Activated CD4-positive, alpha-beta T cell treated with anti-CD3 and anti-CD28 coated beads, Interleukin-2, amount 10 ng/mL, durations not matched to agents 24 days and 14 days (primary cell): ENCODE measurements at regions not wholly inside any gene's neighbourhood (a gene's known extent, or its start where the extent isn't known, plus 50 kb on each side); places are given as distances from the start of the nearest gene placed in this dataset.

Source experiments
- DNase-seq: peaks from one replicate; pipeline ENCODE4 v3.0.0; 2022
- H3K27ac Mint-ChIP-seq: one replicate; pipeline ENCODE4 v1.8.0; 2022; ENCODE audit warnings: mild to moderate bottlenecking, mixed read lengths
- H3K27me3 Mint-ChIP-seq: one replicate; pipeline ENCODE4 v1.8.0; 2022; ENCODE audit warnings: mixed read lengths
- H3K36me3 Mint-ChIP-seq: one replicate; pipeline ENCODE4 v1.8.0; 2022; ENCODE audit warnings: low read depth, mild to moderate bottlenecking, mixed read lengths
- H3K4me1 Mint-ChIP-seq: one replicate; pipeline ENCODE4 v1.8.0; 2021; ENCODE audit warnings: mixed read lengths
- H3K4me3 Mint-ChIP-seq: one replicate; pipeline ENCODE4 v1.8.0; 2022; ENCODE audit warnings: mild to moderate bottlenecking, moderate library complexity, mixed read lengths
- H3K9me3 Mint-ChIP-seq: one replicate; pipeline ENCODE4 v1.8.0; 2021; ENCODE audit warnings: mixed read lengths
- intact Hi-C: fragments of 100-400 bp; cut with micrococcal nuclease; formaldehyde crosslinking; loops from one replicate; pipeline ENCODE4 v1.15.1; 2023

GRCh38 chr15:29622637-29623036, 199.6 kb downstream of the TJP1 start:
- Mint-ChIP-seq H3K4me1 (no peaks in the 10 kb centered on the region), H3K27ac (no peak overlapping the region), H3K9me3 (no peaks in the 10 kb centered on the region), H3K36me3 (no peaks in the 10 kb centered on the region), H3K27me3 (no peaks in the 10 kb centered on the region), H3K4me3 (no peak overlapping the region)
- no peak for DNase-seq
- intact Hi-C loops: no loop called here

- no peak for DNase-seq
- intact Hi-C loops: no loop called here
- no peaks in the 10 kb centered on the region for H3K36me3 Mint-ChIP-seq
- H3K4me1 Mint-ChIP-seq: no peaks in the 10 kb centered on the region
- H3K27me3 Mint-ChIP-seq: no peaks in the 10 kb centered on the region
- no peak overlapping the region for H3K27ac Mint-ChIP-seq
- H3K9me3 Mint-ChIP-seq: no peaks in the 10 kb centered on the region
- H3K4me3 Mint-ChIP-seq: no peak overlapping the region
Measured at GRCh38 chr15:29621616-29622015, 200.7 kb downstream of the TJP1 start.

- Mint-ChIP-seq H3K27ac (no peak overlapping the region), H3K9me3 (no peaks in the 10 kb centered on the region), H3K36me3 (no peaks in the 10 kb centered on the region), H3K27me3 (no peaks in the 10 kb centered on the region), H3K4me1 (no peaks in the 10 kb centered on the region), H3K4me3 (no peak overlapping the region)
- DNase-seq: no peak
- intact Hi-C loops: no loop called here
Measured at GRCh38 chr15:29618586-29618985, 203.7 kb downstream of the TJP1 start.

GRCh38 chr15:29616512-29616911, 205.8 kb downstream of the TJP1 start:
- no peak for DNase-seq
- Mint-ChIP-seq H3K4me1 (no peaks in the 10 kb centered on the region), H3K27me3 (no peaks in the 10 kb centered on the region), H3K4me3 (no peak overlapping the region), H3K36me3 (no peaks in the 10 kb centered on the region), H3K27ac (no peak overlapping the region), H3K9me3 (no peaks in the 10 kb centered on the region)
- intact Hi-C loops: no loop called here

- Mint-ChIP-seq H3K27me3 (no peaks in the 10 kb centered on the region), H3K4me3 (no peak overlapping the region), H3K4me1 (no peaks in the 10 kb centered on the region), H3K27ac (no peak overlapping the region), H3K9me3 (no peaks in the 10 kb centered on the region), H3K36me3 (no peaks in the 10 kb centered on the region)
- no peak for DNase-seq
- intact Hi-C loops: no loop called here
Measured at GRCh38 chr15:29615791-29616190, 206.5 kb downstream of the TJP1 start.

GRCh38 chr15:29613951-29614382, 208.3 kb downstream of the TJP1 start:
- intact Hi-C loops: no loop called here
- Mint-ChIP-seq H3K9me3 (no peaks in the 10 kb centered on the region), H3K27me3 (no peaks in the 10 kb centered on the region), H3K4me3 (no peak overlapping the region), H3K27ac (no peak overlapping the region), H3K4me1 (no peaks in the 10 kb centered on the region), H3K36me3 (no peaks in the 10 kb centered on the region)
- no peak for DNase-seq

- H3K9me3 Mint-ChIP-seq: no peaks in the 10 kb centered on the region
- H3K4me1 Mint-ChIP-seq: no peaks in the 10 kb centered on the region
- DNase-seq: no peak
- H3K4me3 Mint-ChIP-seq: no peak overlapping the region
- no peak overlapping the region for H3K27ac Mint-ChIP-seq
- no peaks in the 10 kb centered on the region for H3K27me3 Mint-ChIP-seq
- no peaks in the 10 kb centered on the region for H3K36me3 Mint-ChIP-seq
- intact Hi-C loops: no loop called here
Measured at GRCh38 chr15:29612701-29613100, 209.6 kb downstream of the TJP1 start.

GRCh38 chr15:29612096-29612495, 210.2 kb downstream of the TJP1 start:
- H3K4me1 Mint-ChIP-seq: no peaks in the 10 kb centered on the region
- H3K9me3 Mint-ChIP-seq: no peaks in the 10 kb centered on the region
- H3K27ac Mint-ChIP-seq: no peak overlapping the region
- no peak overlapping the region for H3K4me3 Mint-ChIP-seq
- no peak for DNase-seq
- intact Hi-C loops: no loop called here
- no peaks in the 10 kb centered on the region for H3K27me3 Mint-ChIP-seq
- H3K36me3 Mint-ChIP-seq: no peaks in the 10 kb centered on the region

GRCh38 chr15:29611057-29611456, 211.2 kb downstream of the TJP1 start:
- H3K4me1 Mint-ChIP-seq: no peaks in the 10 kb centered on the region
- DNase-seq: no peak
- H3K4me3 Mint-ChIP-seq: no peak overlapping the region
- H3K27me3 Mint-ChIP-seq: no peaks in the 10 kb centered on the region
- H3K27ac Mint-ChIP-seq: no peak overlapping the region
- no peaks in the 10 kb centered on the region for H3K9me3 Mint-ChIP-seq
- no peaks in the 10 kb centered on the region for H3K36me3 Mint-ChIP-seq
- intact Hi-C loops: no loop called here

- no peak overlapping the region for H3K4me3 Mint-ChIP-seq
- DNase-seq: no peak
- intact Hi-C loops: no loop called here
- no peaks in the 10 kb centered on the region for H3K4me1 Mint-ChIP-seq
- no peaks in the 10 kb centered on the region for H3K27me3 Mint-ChIP-seq
- no peaks in the 10 kb centered on the region for H3K9me3 Mint-ChIP-seq
- no peaks in the 10 kb centered on the region for H3K36me3 Mint-ChIP-seq
- H3K27ac Mint-ChIP-seq: no peak overlapping the region
Measured at GRCh38 chr15:29601811-29602210, 220.5 kb downstream of the TJP1 start.

GRCh38 chr15:29600262-29600661, 222.0 kb downstream of the TJP1 start:
- H3K4me3 Mint-ChIP-seq: no peak overlapping the region
- no peaks in the 10 kb centered on the region for H3K9me3 Mint-ChIP-seq
- H3K27me3 Mint-ChIP-seq: no peaks in the 10 kb centered on the region
- intact Hi-C loops: no loop called here
- no peaks in the 10 kb centered on the region for H3K36me3 Mint-ChIP-seq
- no peak overlapping the region for H3K27ac Mint-ChIP-seq
- DNase-seq: no peak
- H3K4me1 Mint-ChIP-seq: no peaks in the 10 kb centered on the region

- no peaks in the 10 kb centered on the region for H3K36me3 Mint-ChIP-seq
- H3K4me3 Mint-ChIP-seq: no peak overlapping the region
- H3K9me3 Mint-ChIP-seq: no peaks in the 10 kb centered on the region
- no peaks in the 10 kb centered on the region for H3K27me3 Mint-ChIP-seq
- no peak overlapping the region for H3K27ac Mint-ChIP-seq
- intact Hi-C loops: no loop called here
- H3K4me1 Mint-ChIP-seq: no peaks in the 10 kb centered on the region
- no peak for DNase-seq
Measured at GRCh38 chr15:29596266-29596665, 226.0 kb downstream of the TJP1 start.

GRCh38 chr15:29593629-29594028, 228.6 kb downstream of the TJP1 start:
- no peak for DNase-seq

GRCh38 chr15:29593111-29593510, 229.2 kb downstream of the TJP1 start:
- Mint-ChIP-seq H3K9me3 (no peaks in the 10 kb centered on the region), H3K4me1 (no peaks in the 10 kb centered on the region), H3K36me3 (no peaks in the 10 kb centered on the region), H3K4me3 (no peak overlapping the region), H3K27ac (no peak overlapping the region), H3K27me3 (no peaks in the 10 kb centered on the region)
- no peak for DNase-seq
- intact Hi-C loops: no loop called here

More at GRCh38 chr15:29593629-29594028, 228.6 kb downstream of the TJP1 start:
- Mint-ChIP-seq H3K27ac (no peak overlapping the region), H3K4me3 (no peak overlapping the region), H3K36me3 (no peaks in the 10 kb centered on the region), H3K9me3 (no peaks in the 10 kb centered on the region), H3K27me3 (no peaks in the 10 kb centered on the region), H3K4me1 (no peaks in the 10 kb centered on the region)
- intact Hi-C loops: no loop called here

- H3K27ac Mint-ChIP-seq: no peak overlapping the region
- H3K4me1 Mint-ChIP-seq: no peaks in the 10 kb centered on the region
- no peaks in the 10 kb centered on the region for H3K36me3 Mint-ChIP-seq
- DNase-seq: no peak
- no peak overlapping the region for H3K4me3 Mint-ChIP-seq
- H3K27me3 Mint-ChIP-seq: no peaks in the 10 kb centered on the region
- H3K9me3 Mint-ChIP-seq: no peaks in the 10 kb centered on the region
- intact Hi-C loops: no loop called here
Measured at GRCh38 chr15:29590701-29591100, 231.6 kb downstream of the TJP1 start.
